ENCODE measurements at regions not wholly inside any gene's neighbourhood (a gene's known extent, or its start where the extent isn't known, plus 50 kb on each side); places are given as distances from the start of the nearest gene placed in this dataset.

GRCh38 chr3:159604151-159604581 lies 384.5 kb upstream of the IL12A start:
- Histone ChIP-seq H2AFZ (ENCODE audit: low read depth, low read length) (no peak overlapping the region), H3K27ac (ENCODE audit: extremely low read depth, low read depth, low read length) (no peak overlapping the region), H3K9me1 (ENCODE audit: control insufficient read depth, insufficient read depth, low read length) (no peaks in the 10 kb centered on the region), H3K36me3 (ENCODE audit: control insufficient read depth, insufficient read depth, low read length) (no peaks in the 10 kb centered on the region), H3K79me2 (ENCODE audit: control insufficient read depth, insufficient read depth, low read length) (no peaks in the 10 kb centered on the region), H3K4me3 (no peak overlapping the region), H3K9ac (ENCODE audit: insufficient read depth in 1 of 2, low read depth in 2 of 2, low read length in 2 of 2) (no peak overlapping the region), H3K4me2 (ENCODE audit: insufficient read depth, low read length) (no peak overlapping the region), H4K20me1 (replicated peaks; ENCODE audit: control insufficient read depth, insufficient read depth, low read length) (no peaks in the 10 kb centered on the region), H3K4me1 (replicated peaks in 1 of 2; ENCODE audit: control insufficient read depth in 2 of 2, insufficient read depth in 2 of 2, low read length in 2 of 2) (no peaks in the 10 kb centered on the region), H3K9me3 (replicated peaks; ENCODE audit: control insufficient read depth, insufficient read depth, low read depth, low read length) (no peaks in the 10 kb centered on the region), H3K27me3 (ENCODE audit: control insufficient read depth in 2 of 2, insufficient read depth in 2 of 2, low read length in 2 of 2) (no peaks in the 10 kb centered on the region)
- ChIA-PET CTCF (ENCODE audit: low intra/inter-chr PET ratio) (no interaction called here), POLR2A (no interaction called here)
- in situ Hi-C loops (cut with MboI): no loop called here
- FAIRE-seq (no peak), ATAC-seq (no peak), DNase-seq (ENCODE audit: extremely low read depth in 1 of 4, low spot score in 3 of 4) (no peak)
- 0 out of 2 replicates have a peak, but pooled peaks have one; percentile 14 for TF ChIP-seq NFIC (IDR thresholded peaks at IDR 0.05)
- no peak for TF ChIP-seq FOXA1 (IDR thresholded peaks at IDR 0.05; ENCODE audit: borderline replicate concordance)
- no peak for TF ChIP-seq CTCF (IDR thresholded peaks at IDR 0.05 in 2 of 3, conservative IDR thresholded peaks at IDR 0.05 in 1 of 3; ENCODE audit: insufficient read depth in 2 of 3, low read depth in 1 of 3, low read length in 3 of 3)
- TF ChIP-seq ZNF184 (CRISPR knock-in tag; IDR thresholded peaks at IDR 0.05): no peak
- no peak for TF ChIP-seq ZNF668 (CRISPR knock-in tag; IDR thresholded peaks at IDR 0.05)
- BruUV-seq (replicated peaks): no TSS peak
- intact Hi-C loops (cut with micrococcal nuclease): no loop called here
- 0% methylated on average over 5 of the region's 5 CpGs for WGBS (ENCODE audit: insufficient coverage, low coverage, missing lambda C conversion rate)

DNA sequence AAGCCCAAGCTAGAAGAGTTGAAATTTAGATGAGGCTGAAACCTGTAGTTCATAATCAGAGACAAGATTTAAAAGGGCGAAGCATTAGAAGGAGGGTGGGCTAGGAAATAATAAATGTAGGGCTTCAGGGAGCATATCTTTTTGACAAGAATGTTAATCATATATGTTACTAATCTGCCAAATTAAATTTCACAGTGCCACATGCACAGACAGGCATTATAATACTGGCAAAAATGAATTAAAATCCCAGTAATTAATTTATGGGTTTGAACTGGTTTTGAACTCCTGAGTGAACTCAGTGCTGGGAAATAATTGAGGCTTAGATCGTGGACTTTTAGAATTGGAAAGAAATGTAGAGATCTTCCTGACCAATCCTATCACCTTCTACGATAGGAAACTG lies 383.5 kb upstream of the IL12A start:
- Histone ChIP-seq H3K9ac (ENCODE audit: insufficient read depth in 1 of 2, low read depth in 2 of 2, low read length in 2 of 2) (no peak overlapping the region), H3K4me2 (ENCODE audit: insufficient read depth, low read length) (no peak overlapping the region), H3K27me3 (ENCODE audit: control insufficient read depth in 2 of 2, insufficient read depth in 2 of 2, low read length in 2 of 2) (no peaks in the 10 kb centered on the region), H3K27ac (ENCODE audit: extremely low read depth, low read depth, low read length) (no peak overlapping the region), H3K4me1 (replicated peaks in 1 of 2; ENCODE audit: control insufficient read depth in 2 of 2, insufficient read depth in 2 of 2, low read length in 2 of 2) (no peaks in the 10 kb centered on the region), H4K20me1 (replicated peaks; ENCODE audit: control insufficient read depth, insufficient read depth, low read length) (no peaks in the 10 kb centered on the region), H3K36me3 (ENCODE audit: control insufficient read depth, insufficient read depth, low read length) (no peaks in the 10 kb centered on the region), H3K9me1 (ENCODE audit: control insufficient read depth, insufficient read depth, low read length) (no peaks in the 10 kb centered on the region), H3K9me3 (replicated peaks; ENCODE audit: control insufficient read depth, insufficient read depth, low read depth, low read length) (no peaks in the 10 kb centered on the region), H2AFZ (ENCODE audit: low read depth, low read length) (no peak overlapping the region), H3K79me2 (ENCODE audit: control insufficient read depth, insufficient read depth, low read length) (no peaks in the 10 kb centered on the region), H3K4me3 (no peak overlapping the region)
- no TSS peak for BruUV-seq (replicated peaks)
- 0% methylated on average over 3 of the region's 3 CpGs for WGBS (ENCODE audit: insufficient coverage, low coverage, missing lambda C conversion rate)
- in situ Hi-C loops (cut with MboI) (no loop called here), intact Hi-C loops (cut with micrococcal nuclease) (no loop called here)
- ChIA-PET POLR2A (no interaction called here), CTCF (ENCODE audit: low intra/inter-chr PET ratio) (no interaction called here)
- TF ChIP-seq GABPB2 (CRISPR knock-in tag; conservative IDR thresholded peaks at IDR 0.05): no peak
- TF ChIP-seq, protein P1, sequence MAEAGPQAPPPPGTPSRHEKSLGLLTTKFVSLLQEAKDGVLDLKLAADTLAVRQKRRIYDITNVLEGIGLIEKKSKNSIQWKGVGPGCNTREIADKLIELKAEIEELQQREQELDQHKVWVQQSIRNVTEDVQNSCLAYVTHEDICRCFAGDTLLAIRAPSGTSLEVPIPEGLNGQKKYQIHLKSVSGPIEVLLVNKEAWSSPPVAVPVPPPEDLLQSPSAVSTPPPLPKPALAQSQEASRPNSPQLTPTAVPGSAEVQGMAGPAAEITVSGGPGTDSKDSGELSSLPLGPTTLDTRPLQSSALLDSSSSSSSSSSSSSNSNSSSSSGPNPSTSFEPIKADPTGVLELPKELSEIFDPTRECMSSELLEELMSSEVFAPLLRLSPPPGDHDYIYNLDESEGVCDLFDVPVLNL (CRISPR knock-in tag; IDR thresholded peaks at IDR 0.05; ENCODE audit: low read depth): no peak
- FAIRE-seq (no peak), ATAC-seq (no peak), DNase-seq (ENCODE audit: extremely low read depth in 1 of 4, low spot score in 3 of 4) (no peak)
